ENCODE measurements at regions not wholly inside any gene's neighbourhood (a gene's known extent, or its start where the extent isn't known, plus 50 kb on each side); places are given as distances from the start of the nearest gene placed in this dataset.

DNA sequence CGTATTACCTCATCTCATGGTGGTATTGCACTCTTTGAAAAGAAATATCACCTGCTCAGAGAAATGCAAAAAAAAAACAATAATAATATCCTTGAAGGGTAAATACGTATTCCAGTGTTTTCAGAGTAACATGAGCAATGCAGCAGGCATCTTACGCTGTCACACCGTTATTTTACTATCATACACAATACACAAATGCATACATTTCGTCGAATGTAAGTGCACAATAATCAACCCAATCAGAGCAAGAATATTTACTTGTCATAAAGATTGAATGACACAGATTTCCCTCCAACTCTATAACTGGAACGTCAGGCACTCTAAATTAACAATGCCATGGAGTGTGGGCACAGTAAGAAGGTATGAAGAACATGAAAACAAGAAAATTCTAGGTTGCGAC is 1050.1 kb downstream of the PLA2G4A start:
- H3K4me3 ChIP-seq (ENCODE audit: low read length), result no peak overlapping the region
- no peak for DNase-seq (ENCODE audit: low read depth, low spot score)

DNA sequence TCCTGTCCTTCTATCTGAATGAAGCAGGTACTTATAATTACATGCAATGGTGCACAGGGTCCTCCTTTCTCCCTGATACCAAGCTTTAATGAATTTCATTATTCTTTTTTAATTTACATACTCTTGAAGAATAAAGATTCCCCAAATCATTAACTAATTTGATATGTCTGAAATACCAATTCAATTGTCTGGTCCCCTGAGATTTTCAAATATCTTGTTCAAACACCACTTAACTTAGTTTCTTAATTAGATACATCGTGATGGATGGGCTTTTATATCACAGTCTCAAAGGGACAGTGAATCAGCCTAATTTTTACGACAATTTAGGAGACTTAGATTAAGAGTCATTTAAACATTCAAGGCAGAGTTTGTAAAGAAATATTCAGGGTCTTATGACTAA is 1054.6 kb downstream of the PLA2G4A start:
- H3K4me3 ChIP-seq (ENCODE audit: low read length), result no peak overlapping the region
- no peak for DNase-seq (ENCODE audit: low read depth, low spot score)

DNA sequence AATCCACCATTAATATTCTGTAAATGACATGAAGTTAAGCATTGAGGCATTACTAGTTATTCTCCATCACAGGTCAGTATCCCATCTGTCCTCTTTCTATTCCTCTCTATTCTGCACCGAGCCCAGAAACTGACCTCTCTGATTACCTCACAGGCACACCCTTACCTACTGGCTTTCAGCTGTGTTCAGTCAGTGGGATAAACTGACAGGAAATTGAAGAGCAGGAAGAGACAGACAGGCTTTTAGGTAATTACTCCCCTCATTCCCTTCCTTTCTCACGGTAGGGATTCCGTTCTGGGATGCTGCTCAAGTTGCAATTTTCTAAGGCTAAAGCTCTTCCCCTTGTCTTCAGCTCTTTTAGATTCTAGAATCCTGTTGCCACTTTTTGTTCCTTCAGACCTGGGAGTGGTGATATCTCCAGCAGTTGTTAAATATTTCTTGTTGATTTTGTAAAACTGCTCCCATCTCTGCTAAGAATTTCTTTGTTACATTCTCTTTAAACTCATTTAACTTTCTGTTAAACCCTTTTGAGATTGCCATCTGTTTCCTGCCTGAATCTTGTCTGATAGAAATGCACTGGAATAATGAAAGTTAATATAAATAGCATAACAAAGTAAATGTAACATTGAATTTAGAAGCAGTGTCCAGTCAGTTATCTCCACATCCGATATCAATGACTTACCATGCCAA is 1063.4 kb downstream of the PLA2G4A start:
- no peak overlapping the region for H3K4me3 ChIP-seq (ENCODE audit: low read length)
- no peak for DNase-seq (ENCODE audit: low read depth, low spot score)

DNA sequence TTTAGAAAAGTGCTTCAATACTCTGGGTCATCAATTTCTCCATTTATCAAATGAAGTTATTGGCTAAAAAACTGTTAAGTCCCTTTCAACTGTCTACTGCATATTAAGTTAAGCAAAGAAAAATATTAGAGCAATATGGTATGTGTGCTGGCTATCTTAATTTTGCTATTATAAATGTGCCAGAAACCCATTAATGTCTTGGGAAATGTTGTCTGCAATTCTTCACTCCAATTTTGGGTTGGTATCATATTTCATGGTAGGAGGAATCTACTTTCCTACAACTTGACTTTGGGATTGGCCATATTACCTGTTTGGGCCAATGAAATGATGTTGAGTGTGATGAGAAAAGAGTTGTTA is 1063.9 kb downstream of the PLA2G4A start:
- no peak for DNase-seq (ENCODE audit: low read depth, low spot score)

DNA sequence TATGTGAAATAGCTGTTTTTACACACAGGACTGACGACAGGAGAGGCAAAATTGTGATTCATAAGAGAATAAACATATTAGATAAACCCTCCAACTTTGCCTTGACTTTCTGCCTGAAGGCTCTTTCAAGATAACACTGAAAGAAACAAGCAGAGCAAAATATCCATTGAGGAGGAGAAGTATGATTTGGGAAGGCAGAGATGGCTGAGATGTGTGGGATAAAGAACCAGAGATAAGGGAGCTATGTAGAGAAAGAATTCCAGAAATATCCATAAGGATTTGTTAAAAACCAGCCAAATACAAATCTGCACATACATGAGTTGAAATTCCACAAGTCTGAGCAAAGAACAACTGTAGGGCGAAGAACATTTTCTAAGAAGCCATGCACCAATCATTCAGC is 1064.7 kb downstream of the PLA2G4A start:
- H3K4me3 ChIP-seq (ENCODE audit: low read length), result no peak overlapping the region
- DNase-seq (ENCODE audit: low read depth, low spot score), result no peak

More for the DNA sequence above, 1063.9 kb downstream of the PLA2G4A start:
- H3K4me3 ChIP-seq (ENCODE audit: low read length), result no peak overlapping the region

DNA sequence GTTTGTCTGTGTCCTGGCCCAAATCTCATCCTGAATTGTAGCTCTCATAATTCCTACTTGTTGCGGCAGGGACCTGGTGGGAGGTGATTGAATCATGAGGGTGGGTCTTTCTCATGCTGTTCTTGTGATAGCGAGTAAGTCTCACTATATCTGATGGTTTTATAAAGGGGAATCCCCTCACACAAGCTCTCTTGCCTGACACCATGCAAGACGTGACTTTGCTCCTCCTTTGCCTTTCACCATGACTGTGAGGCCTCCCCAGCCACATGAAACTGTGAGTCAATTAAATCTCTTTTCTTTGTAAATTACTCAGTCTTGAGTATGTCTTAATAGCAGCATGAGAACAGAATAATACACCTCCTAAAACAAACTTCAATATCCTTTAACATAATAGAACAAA is 1065.6 kb downstream of the PLA2G4A start:
- DNase-seq (ENCODE audit: low read depth, low spot score), result no peak
- no peak overlapping the region for H3K4me3 ChIP-seq (ENCODE audit: low read length)

DNA sequence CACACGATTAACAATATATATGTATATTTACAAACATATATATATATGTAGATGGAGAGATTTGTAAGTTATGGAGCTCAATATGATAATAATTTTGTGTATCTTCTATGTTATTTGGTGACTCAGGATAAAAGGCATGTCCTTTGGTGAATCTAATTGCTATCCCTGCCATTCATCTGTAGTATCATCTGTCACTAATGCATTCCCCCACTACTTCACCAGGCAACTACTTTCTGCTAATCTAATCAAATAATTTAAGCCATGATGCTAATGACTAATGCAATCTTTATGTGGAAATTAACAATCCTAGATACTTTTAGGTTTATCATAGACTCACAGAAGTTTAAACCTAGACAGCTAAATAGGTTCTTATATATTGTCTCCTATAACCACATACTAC is 1074.5 kb downstream of the PLA2G4A start:
- no peak for DNase-seq (ENCODE audit: low read depth, low spot score)
- H3K4me3 ChIP-seq (ENCODE audit: low read length), result no peak overlapping the region

DNA sequence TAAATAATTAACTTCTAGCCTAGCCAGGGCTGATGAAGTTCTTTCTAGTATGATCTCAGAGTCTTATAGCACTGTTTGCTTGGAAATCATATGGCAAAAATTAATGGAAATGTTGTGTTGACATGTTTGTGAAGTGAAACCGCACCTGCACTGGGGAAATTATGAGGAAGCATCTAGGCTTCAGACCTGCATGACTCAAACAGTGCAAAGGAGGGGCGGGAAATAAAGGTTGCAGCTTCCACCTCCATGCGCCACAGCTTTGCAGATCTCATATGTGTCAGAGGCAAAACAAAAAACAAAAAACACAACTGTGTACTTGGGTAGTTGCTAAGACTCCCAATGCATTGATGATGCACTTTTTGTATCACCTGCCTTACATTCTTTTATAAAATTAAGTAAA is 1080.6 kb downstream of the PLA2G4A start:
- no peak for DNase-seq (ENCODE audit: low read depth, low spot score)
- H3K4me3 ChIP-seq (ENCODE audit: low read length), result no peak overlapping the region

DNA sequence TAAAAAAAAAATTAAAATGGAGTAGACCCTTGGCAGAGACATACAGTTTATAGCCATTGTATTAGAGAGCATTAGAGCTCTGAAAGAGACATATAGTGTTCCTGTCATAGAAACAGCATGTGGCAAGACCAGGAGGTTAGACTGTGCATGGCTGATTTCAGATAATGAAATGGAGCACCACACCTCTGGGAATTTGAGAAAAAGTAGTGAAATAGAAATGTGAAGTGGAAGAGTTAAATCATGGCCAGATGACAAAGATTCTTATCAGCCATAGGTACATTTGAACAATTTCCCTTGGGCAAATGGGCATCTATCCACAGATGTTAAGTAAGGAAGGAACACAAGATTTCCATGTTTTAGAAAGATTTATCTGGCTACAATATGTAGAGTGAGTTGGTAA is 1083.1 kb downstream of the PLA2G4A start:
- H3K4me3 ChIP-seq (ENCODE audit: low read length), result no peak overlapping the region
- DNase-seq (ENCODE audit: low read depth, low spot score), result no peak

DNA sequence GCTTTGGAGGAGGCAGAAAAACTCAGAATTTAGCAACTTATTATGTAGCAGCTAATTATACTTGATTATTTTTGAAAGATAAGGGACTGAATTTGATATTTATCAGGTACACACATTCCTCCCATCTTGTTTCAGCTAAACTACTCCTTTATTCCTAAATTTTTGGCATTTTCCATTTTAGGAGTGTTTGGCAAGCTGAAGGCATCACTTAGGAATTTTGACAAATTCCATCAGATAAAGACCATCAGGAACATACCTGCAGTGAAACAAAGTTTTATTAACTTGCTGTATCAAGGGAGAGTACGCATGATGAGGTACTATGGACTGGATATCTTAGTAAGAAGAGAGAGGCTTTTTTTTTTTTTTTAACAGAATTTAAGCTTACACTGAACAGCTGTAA is 1092.2 kb downstream of the PLA2G4A start:
- DNase-seq (ENCODE audit: low read depth, low spot score), result no peak

DNA sequence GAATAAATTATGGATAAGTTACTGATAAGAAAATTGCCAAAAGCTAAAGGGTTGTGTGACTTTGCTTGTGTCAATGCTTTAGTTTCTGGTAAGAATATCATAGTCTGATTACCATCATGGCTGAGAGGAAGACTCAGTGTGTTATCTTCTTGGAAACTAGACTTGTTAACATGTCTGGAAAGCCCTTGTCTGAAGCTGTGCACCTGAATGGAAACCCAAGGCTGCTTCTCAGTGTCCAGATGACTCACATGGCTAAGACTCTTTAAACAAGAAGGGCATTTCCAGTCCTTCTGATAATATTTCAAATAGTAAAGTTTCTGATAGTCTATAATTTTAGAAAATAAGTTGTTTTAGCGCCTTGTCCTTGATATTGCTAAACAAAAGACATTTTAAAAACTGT is 1092.7 kb downstream of the PLA2G4A start:
- no peak for DNase-seq (ENCODE audit: low read depth, low spot score)
- no peak overlapping the region for H3K4me3 ChIP-seq (ENCODE audit: low read length)

More for the DNA sequence above, 1092.2 kb downstream of the PLA2G4A start:
- no peak overlapping the region for H3K4me3 ChIP-seq (ENCODE audit: low read length)

DNA sequence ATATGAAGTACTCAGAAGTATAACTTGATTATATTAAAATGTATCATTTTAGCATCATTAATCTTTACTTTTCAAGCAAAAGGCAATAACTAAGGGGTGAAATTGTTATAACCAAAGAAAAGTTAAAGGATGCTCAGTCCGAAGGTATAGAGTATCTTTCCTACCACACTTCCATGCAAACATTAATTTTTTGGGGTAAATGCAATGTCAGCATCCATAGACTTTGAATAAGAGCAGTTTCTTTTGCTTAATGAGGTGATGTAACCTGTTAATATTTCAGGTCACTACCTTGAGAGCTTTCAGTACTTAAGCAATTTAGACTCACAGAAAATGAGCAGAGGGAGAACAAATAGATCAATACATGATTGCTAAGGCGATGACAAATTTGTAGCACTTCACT is 1093.5 kb downstream of the PLA2G4A start:
- DNase-seq (ENCODE audit: low read depth, low spot score), result no peak
- H3K4me3 ChIP-seq (ENCODE audit: low read length), result no peak overlapping the region

DNA sequence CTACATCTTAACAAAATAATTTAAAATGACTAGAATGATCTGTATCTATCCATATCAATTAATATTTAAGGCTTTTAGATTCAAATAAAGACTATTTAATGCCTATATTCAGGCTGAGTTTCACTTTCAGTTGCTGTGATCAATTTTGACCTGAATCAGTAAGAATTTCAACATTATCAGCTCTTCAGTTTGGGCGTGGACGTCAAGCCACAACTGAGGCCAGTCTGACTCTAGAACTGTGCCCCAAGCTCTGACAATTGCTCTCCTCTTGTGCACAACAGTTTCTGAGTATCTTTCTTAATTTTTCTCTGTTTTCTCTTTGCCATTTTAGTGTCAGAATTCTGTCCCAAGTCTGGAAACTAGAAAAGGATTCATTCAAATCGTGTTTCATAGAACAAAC is 1095.5 kb downstream of the PLA2G4A start:
- DNase-seq (ENCODE audit: low read depth, low spot score), result no peak
- no peak overlapping the region for H3K4me3 ChIP-seq (ENCODE audit: low read length)

DNA sequence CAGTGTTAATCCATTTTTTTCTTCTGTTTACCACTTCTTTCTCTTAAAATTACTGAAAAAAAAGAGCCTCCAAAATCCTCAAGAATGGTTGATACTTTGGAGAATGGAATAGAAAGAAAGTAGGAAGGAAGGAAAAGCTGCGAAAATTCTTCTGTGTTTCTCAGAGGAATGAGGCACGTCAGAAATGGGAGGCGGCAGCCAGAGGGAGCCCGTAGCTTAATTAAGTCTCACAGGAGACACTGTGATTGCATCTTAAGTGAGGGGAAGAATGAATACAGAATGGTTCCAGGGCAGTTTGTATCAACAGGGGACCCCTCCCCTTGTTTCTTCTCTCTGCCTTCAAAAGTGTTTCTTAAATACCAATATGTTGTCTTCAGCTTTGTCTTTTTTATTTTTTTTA is 1099.5 kb downstream of the PLA2G4A start:
- H3K4me3 ChIP-seq (ENCODE audit: low read length), result no peak overlapping the region
- DNase-seq (ENCODE audit: low read depth, low spot score), result no peak

DNA sequence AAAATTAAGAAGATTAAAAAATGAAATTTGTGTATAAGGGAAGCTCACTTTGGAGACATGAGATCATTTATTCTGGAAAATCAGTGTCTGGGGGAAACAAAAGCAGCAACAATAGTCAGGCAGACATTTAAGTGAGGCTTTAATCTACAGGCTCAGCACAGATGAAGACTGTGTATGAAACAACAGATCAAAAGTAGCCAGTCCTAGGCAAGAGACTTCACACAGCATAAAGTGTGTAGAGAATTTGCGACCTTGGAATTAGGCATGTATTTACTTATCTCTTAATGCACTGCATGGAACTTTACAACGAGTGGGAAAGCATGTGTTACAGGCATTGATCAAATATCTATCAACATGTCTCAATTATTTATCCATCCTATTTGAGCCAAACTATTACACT is 1099.9 kb downstream of the PLA2G4A start:
- DNase-seq (ENCODE audit: low read depth, low spot score), result no peak
- no peak overlapping the region for H3K4me3 ChIP-seq (ENCODE audit: low read length)

DNA sequence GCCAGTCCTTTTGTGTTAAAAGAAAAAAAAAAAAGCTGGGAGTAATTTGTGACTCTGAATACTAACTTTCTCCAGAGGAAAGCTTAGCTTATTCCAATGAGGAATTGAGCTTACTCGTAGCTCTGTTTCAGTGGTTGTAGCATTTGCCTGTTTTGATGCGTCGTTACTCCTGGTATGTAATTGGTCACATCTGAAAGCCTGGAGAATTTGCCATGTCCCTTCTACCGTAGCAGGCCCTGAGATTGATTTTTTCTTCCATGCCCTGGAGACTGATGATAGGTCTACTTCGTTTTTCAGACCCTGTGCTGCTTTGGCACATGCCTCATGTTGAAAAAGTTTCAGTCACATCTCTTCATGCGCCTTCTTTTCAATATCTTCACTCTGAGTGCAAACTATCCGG is 1103.0 kb downstream of the PLA2G4A start:
- H3K4me3 ChIP-seq (ENCODE audit: low read length), result no peak overlapping the region
- DNase-seq (ENCODE audit: low read depth, low spot score), result no peak

DNA sequence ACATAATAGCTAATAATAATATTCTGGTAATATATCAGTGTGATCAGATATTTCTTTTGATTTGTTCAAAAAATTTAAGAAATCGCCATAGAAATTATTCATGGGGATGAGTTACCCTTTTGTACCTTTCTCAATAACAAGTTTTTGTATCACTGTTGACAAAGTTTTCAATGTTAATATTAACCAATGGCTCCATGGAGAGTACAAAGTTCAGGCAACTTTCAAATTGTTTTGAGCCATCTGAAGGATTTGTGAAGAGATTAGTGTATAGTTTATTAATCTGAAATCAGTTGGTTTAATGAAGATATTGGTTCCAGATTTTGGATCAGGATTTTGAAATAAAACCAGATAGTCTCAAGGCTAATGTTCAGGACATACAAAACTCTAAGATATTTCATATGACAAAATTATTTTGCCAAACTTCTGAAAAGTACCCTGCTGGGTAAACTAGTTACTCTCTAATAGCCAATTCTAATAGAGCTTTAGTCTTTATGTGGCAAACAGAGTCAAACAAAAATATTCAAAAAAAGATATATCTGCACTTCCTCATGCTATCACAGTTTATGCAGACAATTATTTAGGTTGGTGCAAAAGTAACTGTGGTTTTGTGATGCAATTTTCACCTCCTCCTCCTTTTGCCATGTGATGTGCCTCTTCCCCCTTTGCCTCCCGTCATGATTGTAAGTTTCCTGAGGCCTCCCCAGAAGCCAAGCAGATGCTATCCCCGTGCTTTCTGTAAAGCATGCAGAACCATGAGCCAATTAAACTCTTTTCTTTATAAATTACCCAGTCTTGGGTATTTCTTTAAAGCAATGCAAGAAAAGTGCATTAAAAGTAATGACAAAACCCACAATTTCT is 1105.0 kb downstream of the PLA2G4A start:
- H3K4me3 ChIP-seq (ENCODE audit: low read length), result no peak overlapping the region
- DNase-seq (ENCODE audit: low read depth, low spot score), result no peak

DNA sequence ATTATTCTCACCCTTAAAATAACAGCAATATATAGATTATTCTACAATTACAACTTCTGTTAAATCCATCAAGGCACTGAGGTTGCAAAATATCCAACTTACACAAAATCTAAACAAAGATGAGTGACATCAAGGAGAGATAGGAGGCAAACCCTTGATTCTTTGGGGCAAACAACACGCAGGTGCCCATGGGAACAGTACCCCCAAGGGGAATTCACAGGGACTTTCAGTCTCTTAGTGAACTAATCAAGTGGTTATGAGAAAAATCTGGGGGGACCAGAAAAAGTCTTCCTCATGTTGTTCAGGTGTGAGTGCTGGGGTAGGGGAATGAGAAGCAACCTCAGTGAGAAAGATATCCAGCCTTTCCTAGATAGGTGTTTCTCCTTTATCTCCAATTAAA is 1107.9 kb downstream of the PLA2G4A start:
- no peak for DNase-seq (ENCODE audit: low read depth, low spot score)

DNA sequence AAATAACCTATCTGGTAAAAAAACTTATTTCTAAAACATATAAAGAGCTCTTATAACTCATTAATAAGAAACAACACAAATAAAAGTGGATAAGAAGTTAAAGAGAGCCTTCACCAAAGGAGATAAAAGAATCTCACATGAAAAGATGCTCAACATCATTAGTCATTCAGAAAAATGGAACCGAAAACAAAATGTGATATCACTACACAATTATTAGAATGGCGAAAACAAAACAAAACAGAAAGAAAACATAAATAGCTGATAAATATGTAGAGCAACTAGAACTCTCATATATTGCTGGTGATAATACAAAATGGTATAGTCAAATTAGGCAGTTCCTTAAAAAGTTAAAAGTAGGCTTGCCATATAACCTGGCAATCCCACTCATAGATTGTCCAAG is 1109.3 kb downstream of the PLA2G4A start:
- H3K4me3 ChIP-seq (ENCODE audit: low read length), result no peak overlapping the region

More for the DNA sequence above, 1107.9 kb downstream of the PLA2G4A start:
- no peak overlapping the region for H3K4me3 ChIP-seq (ENCODE audit: low read length)

DNA sequence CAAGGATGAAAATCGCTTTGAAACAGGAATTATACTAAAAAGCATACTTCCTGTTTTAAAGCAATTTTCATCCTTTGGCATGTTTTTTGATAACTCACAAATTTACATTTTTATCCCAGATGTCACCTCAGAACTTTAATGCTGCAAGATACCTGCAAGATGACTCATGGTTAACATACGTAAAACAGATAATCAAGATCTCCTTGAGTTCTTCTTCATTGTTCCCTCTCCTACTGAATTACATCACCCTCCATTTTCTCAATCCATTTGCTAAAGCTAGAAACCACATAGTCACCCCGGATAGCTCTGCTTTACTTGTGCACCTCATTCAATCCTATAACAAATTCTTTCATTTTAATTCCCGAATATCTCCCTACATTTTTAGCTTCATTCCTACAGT is 1114.2 kb downstream of the PLA2G4A start:
- H3K4me3 ChIP-seq (ENCODE audit: low read length), result no peak overlapping the region
- no peak for DNase-seq (ENCODE audit: low read depth, low spot score)

More for the DNA sequence above, 1109.3 kb downstream of the PLA2G4A start:
- DNase-seq (ENCODE audit: low read depth, low spot score), result no peak
